HepG2 (cell line): ENCODE measurements at regions not wholly inside any gene's neighbourhood (a gene's known extent, or its start where the extent isn't known, plus 50 kb on each side); places are given as distances from the start of the nearest gene placed in this dataset.

Experiments
- ATAC-seq: fragments of 200-7000 bp; cut with Tn5 transposase; 3 replicates; pipeline ENCODE4 v1.9.1; 2020; ENCODE audit warnings: mild to moderate bottlenecking, moderate library complexity
- BruUV-seq: library from RNA; stranded (reverse); fragments of 400-500 nt; replicated peaks from 2 replicates; lab custom pipeline; 2021; lab: Mats Ljungman, UMichigan
- CTCF ChIA-PET: fragments of 300-600 bp; formaldehyde crosslinking; extraction: SDS; loops from one replicate; lab custom pipeline; 2021; ENCODE audit warnings: low total read pairs, inconsistent platforms, low intra/inter-chr PET ratio; lab: Yijun Ruan, JAX
- POLR2A ChIA-PET: fragments of 350-600 bp; sonication (Branson Sonifier 250); formaldehyde crosslinking; loops from one replicate; lab custom pipeline; 2020; ENCODE audit warnings: antibody characterized with exemption, inconsistent platforms; lab: Yijun Ruan, JAX
- DNase-seq: peaks from one replicate; pipeline ENCODE4 v3.0.0-alpha.2; 2015; ENCODE audit warnings: low spot score
- FAIRE-seq: peaks from 3 replicates; lab custom pipeline; 2011; peaks lifted over from hg19 to GRCh38; lab: Jason Lieb, UNC
- H2AFZ ChIP-seq: one replicate; pipeline ENCODE4 v1.6.1; 2011; ENCODE audit warnings: low read length, inconsistent platforms
- H3K27ac ChIP-seq: fragments of 300-600 bp; 3 replicates; pipeline ENCODE4 v1.8.0; 2011; ENCODE audit warnings: mixed run types, mild to moderate bottlenecking, mixed read lengths, low read length, inconsistent platforms; ENCODE audit not compliant: insufficient read depth; ENCODE audit errors: extremely low read length
- H3K27me3 ChIP-seq, 2 experiments: fragments of 200-600 bp in 1 of 2; 2 replicates in 1 of 2; 3 replicates in 1 of 2; pipeline versions ENCODE4 v1.6.0 to v1.8.0; 2011; ENCODE audit warnings: low read length in 2 of 2, mild to moderate bottlenecking in 2 of 2, moderate library complexity in 2 of 2, inconsistent platforms in 1 of 2; ENCODE audit not compliant: insufficient read depth in 2 of 2, control insufficient read depth in 1 of 2
- H3K36me3 ChIP-seq, 2 experiments: fragments of 200-600 bp in 1 of 2; replicated peaks in 1 of 2; 2 replicates in 1 of 2; 3 replicates in 1 of 2; pipeline versions ENCODE4 v1.5.1 to v1.8.0; 2011; ENCODE audit warnings: low read length in 2 of 2, inconsistent platforms in 1 of 2; ENCODE audit not compliant: insufficient read depth in 2 of 2, control insufficient read depth in 1 of 2
- H3K4me1 ChIP-seq: 2 replicates; pipeline ENCODE4 v1.5.1; 2012; ENCODE audit warnings: low read length, inconsistent platforms; ENCODE audit not compliant: insufficient read depth
- H3K4me2 ChIP-seq: 2 replicates; pipeline ENCODE4 v1.6.0; 2011; ENCODE audit warnings: low read depth, low read length, inconsistent platforms
- H3K4me3 ChIP-seq, 3 experiments: fragments of 200-600 bp in 1 of 3; sonication (generic), shearing (Covaris generic) in 1 of 3; replicated peaks in 1 of 3; 2 replicates each; pipeline ENCODE4 v1.5.1; 2011 to 2016; ENCODE audit warnings: low read length in 3 of 3, inconsistent platforms in 2 of 3, low read depth in 2 of 3, mild to moderate bottlenecking in 2 of 3, control low read depth in 1 of 3, mixed read lengths in 1 of 3; ENCODE audit not compliant: insufficient read depth in 1 of 3
- H3K79me2 ChIP-seq: one replicate; pipeline ENCODE4 v1.6.1; 2011; ENCODE audit warnings: low read length, inconsistent platforms; ENCODE audit not compliant: insufficient read depth
- H3K9ac ChIP-seq: 2 replicates; pipeline ENCODE4 v1.6.0; 2011; ENCODE audit warnings: mild to moderate bottlenecking, low read depth, low read length, inconsistent platforms; ENCODE audit not compliant: insufficient read depth
- H3K9me3 ChIP-seq: 2 replicates; pipeline ENCODE4 v1.5.1; 2012; ENCODE audit warnings: mild to moderate bottlenecking, low read length
- H4K20me1 ChIP-seq: 2 replicates; pipeline ENCODE4 v1.6.0; 2011; ENCODE audit warnings: inconsistent platforms, mild to moderate bottlenecking, low read length, moderate library complexity; ENCODE audit not compliant: insufficient read depth
- CAMTA2 ChIP-seq: sonication (generic); formaldehyde crosslinking; IDR thresholded peaks from 2 replicates; pipeline ENCODE4 v1.4.0; 2020; ENCODE audit warnings: mild to moderate bottlenecking, missing genetic modification reagents, borderline replicate concordance
- HDAC6 ChIP-seq: fragments of 200-600 bp; sonication (generic); IDR thresholded peaks from 2 replicates; pipeline ENCODE4 v1.7.0; 2017; ENCODE audit warnings: mild to moderate bottlenecking, antibody characterized with exemption, low read length, low read depth
- HOXA3 ChIP-seq: sonication (generic); formaldehyde crosslinking; IDR thresholded peaks from 2 replicates; pipeline ENCODE4 v1.5.0; 2020; ENCODE audit warnings: missing genetic modification reagents
- IKZF1 ChIP-seq: fragments of 450-650 bp; IDR thresholded peaks from 2 replicates; pipeline ENCODE4 v1.7.1; 2016
- MEIS1 ChIP-seq: sonication (generic); formaldehyde crosslinking; IDR thresholded peaks from 2 replicates; pipeline ENCODE4 v1.9.0; 2021; ENCODE audit warnings: mild to moderate bottlenecking, missing genetic modification reagents, moderate library complexity, borderline replicate concordance
- RAD21 ChIP-seq: fragments of 450-650 bp; formaldehyde crosslinking; IDR thresholded peaks from 2 replicates; pipeline ENCODE4 v1.5.0; 2020; ENCODE audit warnings: mild to moderate bottlenecking
- TBL1XR1 ChIP-seq: fragments of 150-350 bp; IDR thresholded peaks from 2 replicates; pipeline ENCODE4 v1.6.1; 2014; ENCODE audit warnings: borderline replicate concordance, low read length; ENCODE audit not compliant: partially characterized antibody
- TRIM24 ChIP-seq: sonication (generic); formaldehyde crosslinking; IDR thresholded peaks from 2 replicates; pipeline ENCODE4 v1.8.0; 2022; ENCODE audit warnings: mild to moderate bottlenecking, missing genetic modification reagents
- ZBTB20 ChIP-seq: sonication (generic); formaldehyde crosslinking; IDR thresholded peaks from 2 replicates; pipeline ENCODE4 v1.8.1; 2023; ENCODE audit warnings: missing genetic modification reagents, low read depth, mild to moderate bottlenecking, borderline replicate concordance
- ZNF552 ChIP-seq: sonication (generic); formaldehyde crosslinking; IDR thresholded peaks from 2 replicates; pipeline ENCODE4 v1.9.0; 2022; ENCODE audit warnings: missing genetic modification reagents, mild to moderate bottlenecking, borderline replicate concordance
- WGBS: methylation state at CpG from one replicate; pipeline ENCODE4 v1.1.6; 2017; ENCODE audit warnings: low lambda C conversion rate; 5-methylcytosine and 5-hydroxymethylcytosine counted together
- in situ Hi-C: cut with HindIII; loops from 2 replicates; pipeline ENCODE4 v1.10.0; 2017; ENCODE audit warnings: low pct_unique_long_range_greater_than_20kb; ENCODE audit not compliant: extremely low pct_ligation_motif_present
- intact Hi-C: fragments of 100-400 bp; cut with micrococcal nuclease; formaldehyde crosslinking; loops from one replicate; pipeline ENCODE4 v1.10.0; 2022; ENCODE audit not compliant: unreplicated experiment
- TF ChIP-seq, protein P1 (sequence below): sonication (generic); formaldehyde crosslinking; IDR thresholded peaks from 2 replicates; pipeline ENCODE4 v1.5.1; 2020; ENCODE audit warnings: mild to moderate bottlenecking, moderate library complexity, missing genetic modification reagents
- TF ChIP-seq, protein P2 (sequence below): sonication (generic); formaldehyde crosslinking; IDR thresholded peaks from 2 replicates; pipeline ENCODE4 v1.4.0; 2020; ENCODE audit warnings: missing genetic modification reagents, borderline replicate concordance
- TF ChIP-seq, protein P3 (sequence below): sonication (generic); formaldehyde crosslinking; IDR thresholded peaks from 2 replicates; pipeline ENCODE4 v1.9.0; 2022; ENCODE audit warnings: low read depth, missing genetic modification reagents
- TF ChIP-seq, protein P4 (sequence below): sonication (generic); formaldehyde crosslinking; IDR thresholded peaks from 2 replicates; pipeline ENCODE4 v1.4.0; 2020; ENCODE audit warnings: missing genetic modification reagents, borderline replicate concordance

DNA sequence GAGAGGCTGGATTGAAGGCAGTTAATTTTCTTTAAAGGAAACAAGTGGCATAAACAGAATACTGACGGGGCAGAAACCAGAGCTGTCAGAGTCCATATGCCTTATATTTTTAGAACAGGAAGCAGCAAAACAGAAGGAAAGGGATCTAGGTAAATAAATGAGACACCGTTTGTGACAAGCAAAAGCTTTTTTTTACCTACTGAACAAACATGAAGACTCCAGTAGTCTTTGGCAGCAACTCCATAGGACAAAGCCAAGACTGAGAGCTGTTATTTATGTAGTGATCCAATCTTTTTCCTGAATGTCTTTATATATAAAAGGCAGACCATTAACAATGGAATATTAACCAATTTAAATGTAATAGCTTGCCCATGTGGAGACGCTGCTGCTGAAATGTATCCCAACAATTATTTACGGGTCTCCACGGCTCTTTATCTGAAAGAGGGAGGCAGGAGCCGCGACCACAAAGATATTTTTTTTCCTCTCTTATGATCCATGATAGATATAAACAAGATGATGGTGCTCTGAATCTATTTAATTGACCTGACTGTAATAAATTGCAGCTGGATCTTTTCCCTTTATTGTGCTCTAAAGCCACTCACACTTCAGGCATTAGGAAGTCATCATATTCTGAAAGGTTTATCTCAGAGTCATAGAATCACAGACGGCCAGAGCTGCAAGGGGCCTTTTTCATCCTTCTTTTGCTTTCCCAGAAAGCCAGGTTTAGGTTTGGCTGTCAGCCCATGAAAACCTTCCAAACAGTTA, 687.8 kb downstream of the EFNB2 start (continued):
- TF ChIP-seq, protein P1, sequence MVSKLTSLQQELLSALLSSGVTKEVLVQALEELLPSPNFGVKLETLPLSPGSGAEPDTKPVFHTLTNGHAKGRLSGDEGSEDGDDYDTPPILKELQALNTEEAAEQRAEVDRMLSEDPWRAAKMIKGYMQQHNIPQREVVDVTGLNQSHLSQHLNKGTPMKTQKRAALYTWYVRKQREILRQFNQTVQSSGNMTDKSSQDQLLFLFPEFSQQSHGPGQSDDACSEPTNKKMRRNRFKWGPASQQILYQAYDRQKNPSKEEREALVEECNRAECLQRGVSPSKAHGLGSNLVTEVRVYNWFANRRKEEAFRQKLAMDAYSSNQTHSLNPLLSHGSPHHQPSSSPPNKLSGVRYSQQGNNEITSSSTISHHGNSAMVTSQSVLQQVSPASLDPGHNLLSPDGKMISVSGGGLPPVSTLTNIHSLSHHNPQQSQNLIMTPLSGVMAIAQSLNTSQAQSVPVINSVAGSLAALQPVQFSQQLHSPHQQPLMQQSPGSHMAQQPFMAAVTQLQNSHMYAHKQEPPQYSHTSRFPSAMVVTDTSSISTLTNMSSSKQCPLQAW (CRISPR knock-in tag) = no peak
- TF ChIP-seq TRIM24 (CRISPR knock-in tag) = no peak
- no peak for TF ChIP-seq TBL1XR1
- TF ChIP-seq, protein P2, sequence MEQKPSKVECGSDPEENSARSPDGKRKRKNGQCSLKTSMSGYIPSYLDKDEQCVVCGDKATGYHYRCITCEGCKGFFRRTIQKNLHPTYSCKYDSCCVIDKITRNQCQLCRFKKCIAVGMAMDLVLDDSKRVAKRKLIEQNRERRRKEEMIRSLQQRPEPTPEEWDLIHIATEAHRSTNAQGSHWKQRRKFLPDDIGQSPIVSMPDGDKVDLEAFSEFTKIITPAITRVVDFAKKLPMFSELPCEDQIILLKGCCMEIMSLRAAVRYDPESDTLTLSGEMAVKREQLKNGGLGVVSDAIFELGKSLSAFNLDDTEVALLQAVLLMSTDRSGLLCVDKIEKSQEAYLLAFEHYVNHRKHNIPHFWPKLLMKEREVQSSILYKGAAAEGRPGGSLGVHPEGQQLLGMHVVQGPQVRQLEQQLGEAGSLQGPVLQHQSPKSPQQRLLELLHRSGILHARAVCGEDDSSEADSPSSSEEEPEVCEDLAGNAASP (CRISPR knock-in tag) = no peak
- TF ChIP-seq HOXA3 (CRISPR knock-in tag) = no peak
- TF ChIP-seq ZBTB20 = no peak
- no peak for TF ChIP-seq ZNF552 (CRISPR knock-in tag)

DNA sequence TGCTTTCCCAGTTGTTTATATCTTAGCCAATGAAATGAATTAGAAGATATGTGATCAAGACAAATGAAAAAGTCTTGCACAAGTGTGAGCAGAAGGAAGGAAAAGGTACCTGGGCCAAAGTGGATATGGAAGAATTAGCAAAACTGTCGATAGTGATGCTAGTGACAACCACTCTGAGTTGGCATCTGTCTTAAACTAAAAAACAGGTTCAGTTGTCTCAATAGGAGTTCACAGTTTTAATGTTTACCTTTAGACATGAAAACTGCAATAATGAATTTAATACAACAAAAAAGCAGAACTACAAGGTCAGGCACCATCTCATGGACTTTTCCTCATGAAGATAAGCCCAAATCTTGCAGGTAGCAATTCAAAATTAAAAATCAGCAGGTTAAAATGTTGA, 688.5 kb downstream of the EFNB2 start:
- Histone ChIP-seq H2AFZ (no peak overlapping the region), H3K9me3 (0 out of 2 replicates have a peak, but pooled peaks cover 3% of the 10 kb centered on the region), H3K4me3 (no peak overlapping the region), H3K4me2 (no peak overlapping the region), H3K4me1 (no peaks in the 10 kb centered on the region), H3K79me2 (no peaks in the 10 kb centered on the region), H3K36me3 (no peaks in the 10 kb centered on the region), H4K20me1 (no peaks in the 10 kb centered on the region), H3K27ac (no peak overlapping the region), H3K9ac (no peak overlapping the region), H3K27me3 (no peaks in the 10 kb centered on the region)
- no peak for ATAC-seq
- no peak for DNase-seq
- intact Hi-C loops = no loop called here
- ChIA-PET CTCF (no interaction called here), POLR2A (no interaction called here)
- no TSS peak for BruUV-seq
- in situ Hi-C loops = no loop called here
- WGBS = 3% methylated on average over 1 of the region's 1 CpG
- no peak for FAIRE-seq
- TF ChIP-seq RAD21 (CRISPR knock-in tag) = no peak
- no peak for TF ChIP-seq CAMTA2
- TF ChIP-seq, protein P3, sequence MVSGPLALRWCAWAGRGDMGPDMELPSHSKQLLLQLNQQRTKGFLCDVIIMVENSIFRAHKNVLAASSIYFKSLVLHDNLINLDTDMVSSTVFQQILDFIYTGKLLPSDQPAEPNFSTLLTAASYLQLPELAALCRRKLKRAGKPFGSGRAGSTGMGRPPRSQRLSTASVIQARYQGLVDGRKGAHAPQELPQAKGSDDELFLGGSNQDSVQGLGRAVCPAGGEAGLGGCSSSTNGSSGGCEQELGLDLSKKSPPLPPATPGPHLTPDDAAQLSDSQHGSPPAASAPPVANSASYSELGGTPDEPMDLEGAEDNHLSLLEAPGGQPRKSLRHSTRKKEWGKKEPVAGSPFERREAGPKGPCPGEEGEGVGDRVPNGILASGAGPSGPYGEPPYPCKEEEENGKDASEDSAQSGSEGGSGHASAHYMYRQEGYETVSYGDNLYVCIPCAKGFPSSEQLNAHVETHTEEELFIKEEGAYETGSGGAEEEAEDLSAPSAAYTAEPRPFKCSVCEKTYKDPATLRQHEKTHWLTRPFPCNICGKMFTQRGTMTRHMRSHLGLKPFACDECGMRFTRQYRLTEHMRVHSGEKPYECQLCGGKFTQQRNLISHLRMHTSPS (CRISPR knock-in tag) = no peak
- TF ChIP-seq MEIS1 = no peak
- no peak for TF ChIP-seq HDAC6
- TF ChIP-seq IKZF1 = no peak
- TF ChIP-seq, protein P4, sequence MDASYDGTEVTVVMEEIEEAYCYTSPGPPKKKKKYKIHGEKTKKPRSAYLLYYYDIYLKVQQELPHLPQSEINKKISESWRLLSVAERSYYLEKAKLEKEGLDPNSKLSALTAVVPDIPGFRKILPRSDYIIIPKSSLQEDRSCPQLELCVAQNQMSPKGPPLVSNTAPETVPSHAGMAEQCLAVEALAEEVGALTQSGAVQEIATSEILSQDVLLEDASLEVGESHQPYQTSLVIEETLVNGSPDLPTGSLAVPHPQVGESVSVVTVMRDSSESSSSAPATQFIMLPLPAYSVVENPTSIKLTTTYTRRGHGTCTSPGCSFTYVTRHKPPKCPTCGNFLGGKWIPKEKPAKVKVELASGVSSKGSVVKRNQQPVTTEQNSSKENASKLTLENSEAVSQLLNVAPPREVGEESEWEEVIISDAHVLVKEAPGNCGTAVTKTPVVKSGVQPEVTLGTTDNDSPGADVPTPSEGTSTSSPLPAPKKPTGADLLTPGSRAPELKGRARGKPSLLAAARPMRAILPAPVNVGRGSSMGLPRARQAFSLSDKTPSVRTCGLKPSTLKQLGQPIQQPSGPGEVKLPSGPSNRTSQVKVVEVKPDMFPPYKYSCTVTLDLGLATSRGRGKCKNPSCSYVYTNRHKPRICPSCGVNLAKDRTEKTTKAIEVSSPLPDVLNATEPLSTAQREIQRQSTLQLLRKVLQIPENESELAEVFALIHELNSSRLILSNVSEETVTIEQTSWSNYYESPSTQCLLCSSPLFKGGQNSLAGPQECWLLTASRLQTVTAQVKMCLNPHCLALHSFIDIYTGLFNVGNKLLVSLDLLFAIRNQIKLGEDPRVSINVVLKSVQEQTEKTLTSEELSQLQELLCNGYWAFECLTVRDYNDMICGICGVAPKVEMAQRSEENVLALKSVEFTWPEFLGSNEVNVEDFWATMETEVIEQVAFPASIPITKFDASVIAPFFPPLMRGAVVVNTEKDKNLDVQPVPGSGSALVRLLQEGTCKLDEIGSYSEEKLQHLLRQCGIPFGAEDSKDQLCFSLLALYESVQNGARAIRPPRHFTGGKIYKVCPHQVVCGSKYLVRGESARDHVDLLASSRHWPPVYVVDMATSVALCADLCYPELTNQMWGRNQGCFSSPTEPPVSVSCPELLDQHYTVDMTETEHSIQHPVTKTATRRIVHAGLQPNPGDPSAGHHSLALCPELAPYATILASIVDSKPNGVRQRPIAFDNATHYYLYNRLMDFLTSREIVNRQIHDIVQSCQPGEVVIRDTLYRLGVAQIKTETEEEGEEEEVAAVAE (CRISPR knock-in tag) = no peak
